GM18873 (cell line): ENCODE measurements at regions not wholly inside any gene's neighbourhood (a gene's known extent, or its start where the extent isn't known, plus 50 kb on each side); places are given as distances from the start of the nearest gene placed in this dataset.
"Not testable (repeated sequence)": the region's sequence is repeated elsewhere in the genome, so short reads cannot be mapped to it uniquely, and the experiment has no call there.

Experiments
- ATAC-seq: cut with Tn5 transposase; IDR thresholded peaks from one replicate; pipeline ENCODE4 v1.9.1; 2021; ENCODE audit warnings: mild to moderate bottlenecking, moderate library complexity, moderate number of reproducible peaks; ENCODE audit not compliant: unreplicated experiment, low FRiP score

DNA sequence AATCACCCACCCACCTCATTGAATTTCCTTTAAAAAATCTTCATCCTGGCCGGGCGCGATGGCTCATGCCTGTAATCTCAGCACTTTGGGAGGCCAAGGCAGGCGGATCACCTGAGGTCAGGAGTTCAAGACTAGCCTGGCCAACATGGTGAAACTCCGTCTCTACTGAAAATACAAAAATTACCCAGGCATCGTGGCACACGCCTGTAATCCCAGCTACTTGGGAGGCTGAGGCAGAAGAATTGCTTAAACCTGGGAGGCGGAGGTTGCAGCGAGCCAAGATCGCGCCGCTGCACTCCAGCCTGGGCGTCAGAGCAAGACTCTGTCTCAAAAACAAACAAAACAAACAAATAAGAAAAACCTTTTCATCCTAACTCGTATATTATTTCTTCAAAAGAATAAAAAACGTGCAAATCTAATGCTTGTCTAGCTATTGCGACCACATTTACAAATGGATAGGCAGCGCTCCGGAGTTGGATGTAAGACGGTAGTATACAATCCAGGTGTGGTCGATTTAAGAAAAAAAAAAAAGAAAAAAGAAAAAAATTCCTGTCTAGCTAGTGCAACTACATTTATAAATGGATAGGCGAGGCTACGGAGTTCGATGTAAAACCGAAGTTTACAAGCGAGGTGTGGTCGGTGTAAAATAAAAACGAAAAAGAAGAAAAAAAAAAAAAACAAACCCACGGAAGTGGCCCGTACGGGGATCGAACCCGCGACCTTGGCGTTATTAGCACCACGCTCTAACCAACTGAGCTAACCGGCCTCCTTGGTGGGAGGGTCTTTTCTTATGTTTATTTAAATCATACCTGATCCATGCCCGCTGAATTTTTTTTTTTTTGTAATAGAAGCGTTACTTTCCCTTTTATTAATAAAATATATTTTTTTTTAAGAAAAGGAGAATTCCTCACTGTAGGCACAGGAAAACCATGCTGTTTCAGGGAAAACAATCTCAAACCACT is 70.7 kb upstream of the PRSS16 start:
- peak; percentile 22 for ATAC-seq

DNA sequence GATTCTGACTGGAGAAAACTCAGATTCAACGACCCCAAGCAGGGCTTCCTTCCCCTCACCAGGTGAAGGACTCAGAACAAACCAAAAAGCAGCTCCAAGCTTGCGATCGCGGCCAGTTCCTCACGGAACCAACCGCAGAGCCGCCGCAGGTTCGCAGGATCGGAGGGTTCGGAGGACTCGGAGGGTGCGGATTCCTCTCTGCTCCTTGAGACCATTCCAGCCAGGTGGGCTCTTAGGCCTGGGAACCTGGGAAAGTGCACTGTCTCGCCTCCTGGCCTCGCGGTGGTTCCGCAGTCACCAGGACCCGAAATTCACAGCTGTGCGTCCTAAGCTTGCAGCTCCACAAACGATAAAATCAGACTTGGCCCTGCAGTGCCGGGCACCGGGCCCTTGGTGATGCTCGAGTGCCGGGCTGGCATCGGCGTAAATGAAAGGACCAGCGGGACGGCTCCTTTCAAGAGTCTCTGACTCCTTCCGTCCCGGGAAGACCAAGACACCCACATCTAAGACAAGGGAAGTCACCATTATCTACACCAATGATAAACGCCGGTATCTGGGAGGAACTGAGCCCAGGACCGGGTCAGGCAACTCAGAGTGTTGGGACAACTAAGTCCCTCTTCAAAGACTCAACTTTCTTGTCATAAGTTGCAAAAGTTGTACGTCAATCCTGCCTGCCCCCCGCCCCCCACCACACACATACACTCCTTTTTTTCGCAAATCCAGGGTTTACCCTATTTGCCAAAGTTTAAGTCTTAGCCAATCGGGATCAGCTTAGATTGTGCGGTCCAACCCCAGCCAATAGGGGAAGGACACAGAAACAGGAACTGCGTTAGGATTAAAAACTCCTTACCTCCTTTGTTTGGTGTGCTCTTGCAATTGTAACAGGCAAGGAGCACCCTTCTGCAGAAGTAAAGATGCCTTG is 69.8 kb upstream of the PRSS16 start:
- ATAC-seq = peak; percentile 59

DNA sequence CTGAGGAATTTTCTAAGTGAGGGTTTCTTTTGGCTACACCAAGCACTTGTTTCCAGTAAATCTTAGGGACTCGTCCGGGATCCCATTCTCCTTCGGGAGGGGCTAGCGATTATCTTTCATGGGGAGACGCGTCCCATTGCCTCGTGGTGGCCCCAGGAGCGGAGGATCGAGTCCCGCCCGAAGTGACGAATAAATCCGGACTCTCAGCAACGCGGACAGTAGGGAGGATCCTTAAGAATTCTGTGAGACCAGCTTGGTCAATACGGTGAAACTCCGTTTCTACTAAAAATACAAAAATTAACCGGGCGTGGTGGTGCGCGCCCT is 69.1 kb upstream of the PRSS16 start:
- ATAC-seq = no peak

DNA sequence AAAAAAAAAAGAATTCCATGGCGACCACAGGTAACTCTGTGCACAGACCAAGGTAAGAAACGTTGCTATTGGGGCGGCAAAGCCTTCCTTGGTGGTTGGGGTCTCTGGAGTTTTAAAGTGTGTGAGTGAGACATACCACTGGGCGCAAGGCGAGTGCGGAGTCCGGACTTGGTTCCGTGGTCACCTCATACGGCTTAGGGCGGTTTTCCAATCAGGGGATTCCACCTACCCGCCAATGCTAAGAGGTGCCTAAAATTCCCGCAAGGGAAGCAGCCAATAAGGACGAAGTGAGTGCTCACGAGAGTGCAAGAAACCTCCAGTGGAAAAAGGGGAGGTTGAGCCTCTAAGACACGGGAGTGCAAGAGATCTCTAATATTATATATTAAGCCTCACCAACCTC is 68.6 kb upstream of the PRSS16 start:
- ATAC-seq = no peak

DNA sequence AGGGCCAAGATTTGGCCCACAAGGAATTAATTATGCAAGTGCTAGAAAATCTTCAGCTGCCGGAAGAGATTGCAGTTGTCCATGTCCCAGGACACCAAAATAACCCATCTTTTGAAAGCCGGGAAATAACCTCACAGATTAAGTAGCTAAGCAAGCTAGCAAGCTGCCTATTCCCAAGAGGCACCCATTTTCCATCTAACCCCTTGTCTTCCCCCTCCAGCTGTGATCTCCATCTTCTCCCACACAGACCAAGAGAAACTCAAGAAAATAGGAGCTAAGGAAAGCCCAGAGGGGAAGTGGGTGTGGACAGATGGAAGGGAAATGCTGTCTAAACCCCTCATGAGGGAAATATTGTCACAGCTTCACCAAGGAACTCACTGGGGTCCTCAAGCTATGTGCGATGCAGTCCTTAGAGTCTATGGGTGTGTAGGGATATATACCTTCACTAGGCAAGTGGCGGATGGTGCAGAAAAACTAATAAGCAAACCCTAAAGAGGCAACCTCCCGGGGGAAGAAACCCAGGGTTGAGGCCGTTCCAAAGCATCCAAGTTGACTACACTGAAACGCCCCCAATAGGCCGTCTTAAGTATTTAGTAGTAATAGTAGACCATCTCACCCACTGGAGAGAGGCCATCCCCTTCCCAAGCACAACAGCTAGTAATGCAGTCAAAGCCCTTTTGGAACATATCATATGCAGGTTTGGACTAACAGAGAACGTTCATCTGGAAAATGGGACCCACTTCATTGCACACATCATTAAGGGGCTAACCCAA is 64.3 kb upstream of the PRSS16 start:
- ATAC-seq = no peak

DNA sequence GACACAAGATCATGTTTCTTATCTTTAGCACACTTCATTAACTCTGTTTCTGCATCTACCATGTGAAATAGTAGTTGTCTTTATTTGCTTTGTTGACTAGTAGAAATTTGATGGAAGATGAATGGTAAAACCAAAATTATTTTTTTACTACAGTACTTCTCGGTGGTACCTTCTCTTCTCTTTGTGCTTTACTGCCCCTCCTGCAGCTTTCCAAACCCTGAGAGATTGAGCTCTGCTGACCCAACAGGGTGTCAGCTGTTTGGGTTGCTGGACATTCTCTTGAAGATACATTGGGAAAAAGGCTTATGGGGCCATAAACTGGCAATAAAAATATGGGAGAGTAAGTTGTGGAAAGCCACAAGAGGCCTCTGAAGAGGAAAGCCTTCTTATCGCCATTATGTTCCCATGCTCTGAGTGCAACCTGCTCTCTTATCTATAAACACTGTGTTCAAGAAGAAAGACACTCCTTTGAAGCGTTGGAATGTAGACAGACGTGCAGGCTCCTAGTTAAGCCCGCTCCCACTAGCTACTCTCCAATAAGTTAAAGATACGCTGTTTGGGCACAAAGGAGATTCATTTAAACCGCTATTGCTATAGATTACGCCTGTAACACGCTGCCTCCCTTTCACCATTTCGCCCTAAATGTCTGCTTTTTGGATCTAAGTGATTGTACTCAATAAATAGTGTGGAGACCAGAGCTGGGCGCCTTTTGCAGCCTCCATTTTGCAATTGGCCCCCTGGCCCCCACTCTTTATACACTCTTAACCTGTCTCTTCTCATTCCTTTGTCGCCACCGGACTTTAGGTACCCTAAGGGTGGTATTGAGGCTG is 60.1 kb upstream of the PRSS16 start:
- ATAC-seq = no peak

DNA sequence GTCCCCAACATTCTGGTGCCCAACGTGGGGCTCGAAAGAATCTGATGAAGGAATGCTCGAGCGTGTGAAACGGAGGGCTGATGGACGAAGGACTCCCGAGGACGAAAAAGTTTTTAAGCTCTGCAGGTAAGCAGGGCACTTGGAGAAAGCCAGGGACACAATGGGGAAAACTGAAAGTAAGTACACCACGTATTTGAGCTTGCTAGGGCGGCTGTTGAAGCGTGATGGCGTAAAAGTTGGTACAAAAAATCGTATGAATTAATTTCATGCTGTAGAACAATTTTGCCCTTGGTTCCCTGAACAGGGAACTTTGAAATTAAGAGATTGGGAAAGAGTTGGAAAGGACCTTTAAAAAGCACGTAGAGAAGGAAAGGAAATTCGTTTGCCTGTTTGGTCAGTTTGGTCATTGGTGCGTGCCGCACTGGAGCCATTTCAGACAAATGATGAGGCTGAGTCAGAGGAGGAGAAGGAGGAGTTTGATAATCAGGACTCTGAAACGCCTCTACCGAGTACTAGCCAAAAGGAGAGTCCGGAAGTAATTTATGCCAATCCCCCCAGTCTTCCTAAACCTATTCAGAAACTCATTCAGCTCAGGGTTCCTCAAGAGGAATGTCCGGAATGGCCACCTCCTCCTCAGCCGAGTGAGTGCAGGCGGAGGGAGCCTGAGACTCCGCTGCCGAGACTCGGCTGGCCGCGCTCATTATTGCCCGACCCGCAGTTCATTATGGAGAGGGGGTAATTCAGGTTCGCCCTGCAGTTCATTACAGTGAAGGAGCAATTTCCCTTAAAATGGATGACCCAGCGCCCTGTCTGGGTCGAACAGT is 59.2 kb upstream of the PRSS16 start:
- peak; percentile 59 for ATAC-seq

DNA sequence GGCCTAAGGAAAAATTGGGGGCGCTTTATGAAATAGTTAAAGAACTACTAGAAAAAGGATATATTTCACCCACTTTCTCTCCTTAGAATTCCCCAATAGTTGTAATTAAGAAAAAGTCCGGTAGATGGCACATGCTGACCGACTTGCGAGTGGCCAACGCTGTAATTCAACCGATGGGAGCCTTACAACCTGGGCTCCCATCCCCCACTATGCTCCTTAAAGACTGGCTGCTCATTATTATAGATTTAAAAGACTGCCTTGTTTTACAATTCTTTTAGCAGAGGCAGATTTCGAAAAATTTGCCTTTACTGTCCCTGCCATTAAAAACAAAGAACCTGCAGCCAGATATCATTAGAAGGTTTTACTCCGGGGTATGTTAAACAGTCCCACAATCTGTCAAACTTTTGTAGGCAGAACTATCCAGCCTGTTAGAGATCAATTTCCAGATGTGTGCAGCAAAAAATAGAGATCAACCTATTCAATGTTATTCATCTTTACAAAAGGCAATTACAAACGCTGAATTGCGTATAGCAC is 58.5 kb upstream of the PRSS16 start:
- peak; percentile 58 for ATAC-seq

DNA sequence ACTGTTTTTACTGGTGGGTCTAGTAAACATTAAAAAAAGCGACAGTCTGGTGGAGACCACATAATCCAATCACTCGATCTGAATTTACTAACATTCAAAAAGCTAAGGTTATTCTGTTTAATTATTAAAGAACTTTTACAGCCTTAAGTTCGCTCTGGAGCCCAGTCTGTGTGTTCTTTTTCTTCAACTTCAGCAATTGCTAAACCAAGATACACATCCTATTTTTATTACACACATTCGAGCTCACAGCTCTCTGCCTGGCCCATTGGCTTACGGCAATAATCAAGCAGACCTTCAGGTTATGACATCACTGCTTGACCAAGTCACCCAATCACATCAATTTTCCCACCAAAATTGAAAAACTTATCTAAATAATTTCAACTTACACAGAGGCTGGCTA is 57.4 kb upstream of the PRSS16 start:
- no peak for ATAC-seq

DNA sequence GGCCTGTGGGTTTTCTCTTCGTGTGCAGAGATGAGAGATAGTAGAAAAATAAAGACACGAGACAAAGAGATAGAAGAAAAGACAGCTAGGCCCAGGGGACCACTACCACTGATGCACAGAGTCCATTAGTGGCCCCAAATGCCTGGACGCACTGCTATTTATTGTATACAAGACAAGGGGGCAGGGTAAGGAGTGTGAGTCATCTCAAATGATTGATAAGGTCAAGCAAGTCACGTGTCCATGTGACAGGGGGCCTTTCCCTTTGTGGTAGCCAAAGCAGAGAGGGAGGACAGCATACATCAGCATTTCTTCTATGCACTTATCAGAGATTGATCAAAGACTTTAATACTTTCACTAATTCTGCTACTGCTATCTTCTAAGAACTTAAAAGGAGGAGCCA is 53.0 kb upstream of the PRSS16 start:
- not testable (repeated sequence) for ATAC-seq

DNA sequence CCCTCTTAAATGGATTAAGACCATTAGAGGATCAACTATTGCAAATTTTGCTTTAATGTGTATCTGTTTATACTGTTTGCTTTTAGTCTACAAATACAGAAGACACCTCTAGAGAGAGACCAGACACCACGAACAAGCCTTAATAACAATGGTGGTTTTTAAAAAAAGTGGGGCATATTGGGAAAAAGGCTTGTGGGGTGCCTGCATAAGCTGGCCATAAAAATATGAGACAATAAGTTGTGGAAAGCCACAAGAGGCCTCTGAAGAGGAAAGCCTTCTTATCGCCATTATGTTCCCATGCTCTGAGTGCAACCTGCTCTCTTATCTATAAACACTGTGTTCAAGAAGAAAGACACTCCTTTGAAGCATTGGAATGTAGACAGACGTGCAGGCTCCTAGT is 52.0 kb upstream of the PRSS16 start:
- not testable (repeated sequence) for ATAC-seq
